AG09309 (cell line): ENCODE measurements at regions not wholly inside any gene's neighbourhood (a gene's known extent, or its start where the extent isn't known, plus 50 kb on each side); places are given as distances from the start of the nearest gene placed in this dataset.

Experiments used
- DNase-seq: peaks from one replicate; pipeline ENCODE4 v3.0.0-alpha.2; 2010; ENCODE audit warnings: low read depth
- H3K4me3 ChIP-seq: 2 replicates; pipeline ENCODE4 v1.5.1; 2011; ENCODE audit warnings: mild to moderate bottlenecking, low read depth, low read length, moderate library complexity; ENCODE audit not compliant: control insufficient read depth
- CTCF ChIP-seq: IDR thresholded peaks from 2 replicates; pipeline ENCODE4 v1.5.1; 2011; ENCODE audit warnings: mild to moderate bottlenecking, low read depth, low read length, inconsistent platforms; ENCODE audit not compliant: insufficient read depth, control insufficient read depth; ENCODE audit errors: missing control alignments

GRCh38 chr6:125480146-125480545, 178.4 kb upstream of the HDDC2 start:
- no peak for DNase-seq
- TF ChIP-seq CTCF: no peak
- no peak overlapping the region for H3K4me3 ChIP-seq

DNA sequence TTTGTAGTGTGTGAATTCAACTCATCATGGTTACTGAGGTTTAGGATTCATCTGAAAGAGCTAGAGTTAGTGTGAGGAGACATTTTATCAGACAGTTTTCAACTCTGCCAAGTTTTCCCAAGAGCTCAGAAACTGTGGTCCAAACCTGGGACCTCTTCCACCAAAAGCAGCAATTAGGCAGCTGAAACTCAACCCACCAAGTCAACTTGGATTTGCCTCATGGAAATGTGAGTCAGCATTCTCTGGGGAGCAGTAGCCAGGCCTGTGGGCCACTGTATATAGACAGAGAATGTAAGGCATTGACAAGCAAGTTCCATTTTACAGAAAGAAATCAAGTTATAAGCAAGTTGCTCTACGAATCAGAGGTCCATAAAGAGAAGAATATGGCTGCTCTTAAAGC, 178.8 kb upstream of the HDDC2 start:
- DNase-seq: no peak
- H3K4me3 ChIP-seq: no peak overlapping the region
- no peak for TF ChIP-seq CTCF

- no peak overlapping the region for H3K4me3 ChIP-seq
- no peak for DNase-seq
- no peak for TF ChIP-seq CTCF
Observed at GRCh38 chr6:125481056-125481455, 179.3 kb upstream of the HDDC2 start.

DNA sequence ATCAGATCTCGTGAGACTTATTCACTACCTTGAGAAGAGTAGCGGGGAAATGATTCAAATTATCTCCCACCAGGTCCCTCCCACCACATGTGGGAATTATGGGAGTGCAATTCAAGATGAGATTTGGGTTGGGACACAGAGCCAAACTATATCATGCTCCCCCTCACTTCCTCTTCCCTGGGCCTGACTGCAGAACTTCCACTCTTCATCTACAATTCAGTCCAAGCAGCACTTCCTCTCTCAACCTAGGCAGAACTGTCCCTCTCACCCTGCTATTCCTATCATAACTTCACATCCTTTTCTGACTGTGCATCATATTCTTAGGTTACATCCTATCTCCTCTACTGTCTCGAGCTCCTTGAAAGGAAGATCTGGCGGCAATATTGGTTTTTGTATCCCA, 184.0 kb upstream of the HDDC2 start:
- H3K4me3 ChIP-seq: no peak overlapping the region
- no peak for DNase-seq
- TF ChIP-seq CTCF: no peak

DNA sequence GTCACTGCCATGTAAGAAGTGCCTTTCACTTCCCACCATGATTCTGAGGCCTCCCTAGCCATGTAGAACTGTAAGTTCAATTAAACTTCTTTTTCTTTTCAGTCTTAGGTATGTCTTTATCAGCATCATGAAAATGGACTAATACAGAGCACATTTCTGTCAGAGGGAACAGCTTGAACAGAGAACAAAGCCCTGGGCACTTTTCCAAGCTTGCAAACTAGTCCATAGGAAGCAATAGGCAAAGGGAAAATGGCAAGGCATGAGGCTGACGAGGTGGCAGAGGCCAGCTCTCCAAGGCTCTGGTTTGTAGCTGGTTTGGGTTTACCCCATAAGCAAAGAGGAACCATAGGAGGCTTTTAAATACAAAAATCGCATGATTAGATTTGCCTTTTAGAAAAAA, 185.1 kb upstream of the HDDC2 start:
- no peak overlapping the region for H3K4me3 ChIP-seq
- no peak for TF ChIP-seq CTCF
- DNase-seq: no peak

DNA sequence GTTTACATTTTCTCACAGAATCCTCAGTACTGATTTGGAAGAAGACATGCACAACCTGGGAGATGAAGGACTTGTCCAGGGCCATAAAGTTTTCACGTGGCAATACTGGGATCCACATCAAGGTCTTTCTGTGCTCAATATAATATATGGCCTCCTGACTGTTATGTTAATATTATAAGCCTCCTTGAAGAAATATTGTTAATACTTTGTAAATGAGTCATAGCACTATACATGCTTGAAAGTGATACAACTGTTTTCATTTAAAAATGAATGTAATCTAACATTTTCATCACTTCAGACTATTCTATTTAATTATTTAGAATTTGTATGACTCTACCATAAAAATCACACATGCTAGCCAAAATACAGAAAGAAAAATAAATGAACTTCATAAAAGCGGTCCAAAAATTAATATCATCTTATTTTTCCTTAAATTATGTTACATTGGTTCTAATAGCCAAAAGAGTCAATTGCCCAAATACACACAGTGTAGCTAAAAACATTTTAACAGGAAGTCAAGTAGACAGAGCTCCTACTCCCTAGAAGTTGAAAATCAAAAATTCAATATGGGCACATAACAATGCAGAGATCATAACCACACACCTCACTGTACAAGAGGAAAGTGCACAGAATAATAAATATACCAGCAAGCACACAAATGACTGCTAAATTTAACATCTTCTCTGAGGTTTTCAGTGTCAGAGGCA, 188.0 kb upstream of the HDDC2 start:
- no peak overlapping the region for H3K4me3 ChIP-seq
- TF ChIP-seq CTCF: no peak
- no peak for DNase-seq
